Transverse colon (tissue), 3 donors: ENCODE measurements at regions not wholly inside any gene's neighbourhood (a gene's known extent, or its start where the extent isn't known, plus 50 kb on each side); places are given as distances from the start of the nearest gene placed in this dataset.

ENCODE experiments used
- CTCF ChIP-seq, 5 experiments: fragments of 200-600 bp in 3 of 5; fragments of 450-650 bp in 2 of 5; sonication (generic) in 3 of 5; IDR thresholded peaks; 1 replicate in 2 of 5; 2 replicates in 3 of 5; pipeline ENCODE4 v1.5.1; 2016 to 2017; ENCODE audit warnings: antibody characterized with exemption in 5 of 5, inconsistent platforms in 3 of 5, mild to moderate bottlenecking in 2 of 5, moderate library complexity in 1 of 5
- POLR2A ChIP-seq: fragments of 450-650 bp; IDR thresholded peaks from one replicate; pipeline ENCODE4 v1.6.1; 2016; ENCODE audit warnings: antibody characterized with exemption, mild to moderate bottlenecking, moderate library complexity

GRCh38 chr2:144826105-144826504 is 306.2 kb upstream of the ZEB2 start:
- TF ChIP-seq CTCF (IDR thresholded peaks at IDR 0.05) = no peak
- no peak for TF ChIP-seq POLR2A
